ENCODE measurements at regions not wholly inside any gene's neighbourhood (a gene's known extent, or its start where the extent isn't known, plus 50 kb on each side); places are given as distances from the start of the nearest gene placed in this dataset.

DNA sequence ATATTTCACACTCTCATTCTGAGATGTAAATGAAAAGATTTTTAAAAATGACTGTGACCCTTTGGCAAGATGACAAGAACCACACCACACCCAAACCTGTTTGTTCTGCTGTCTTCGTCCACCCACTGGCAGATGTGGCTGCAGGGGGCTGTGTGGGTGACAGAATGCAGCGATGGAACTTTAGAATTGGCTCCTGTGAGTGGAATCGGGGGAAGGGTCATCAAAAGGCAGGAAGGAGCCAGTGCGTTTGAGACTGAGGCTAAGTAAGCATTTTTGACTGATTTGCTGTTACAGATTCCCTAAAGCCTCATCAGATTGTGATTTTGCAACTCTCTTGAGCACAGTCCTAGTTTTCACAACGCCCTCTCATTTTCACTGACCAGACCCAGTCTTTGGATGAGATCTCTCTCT lies 111.2 kb upstream of the ADGRL2 start:
- TF ChIP-seq FOXP2 (optimal IDR thresholded peaks at IDR 0.05; ENCODE audit: control extremely low read depth, extremely low read length, insufficient read depth) (no peak), EZH2 (IDR thresholded peaks at IDR 0.05) (no peak), POLR2AphosphoS5 (IDR thresholded peaks at IDR 0.05; ENCODE audit: borderline replicate concordance, low read depth, low read length) (no peak)
- no peak overlapping the region for H3K4me3 ChIP-seq
- no peaks in the 10 kb centered on the region for H3K36me3 ChIP-seq (ENCODE audit: insufficient read depth, low read length)
- H3K9ac ChIP-seq (ENCODE audit: insufficient read length) = no peak overlapping the region
- DNase-seq (ENCODE audit: low read depth, low spot score) = no peak
- no peak overlapping the region for H3K27ac ChIP-seq
- no peaks in the 10 kb centered on the region for H3K9me3 ChIP-seq (ENCODE audit: low read depth, low read length)

DNA sequence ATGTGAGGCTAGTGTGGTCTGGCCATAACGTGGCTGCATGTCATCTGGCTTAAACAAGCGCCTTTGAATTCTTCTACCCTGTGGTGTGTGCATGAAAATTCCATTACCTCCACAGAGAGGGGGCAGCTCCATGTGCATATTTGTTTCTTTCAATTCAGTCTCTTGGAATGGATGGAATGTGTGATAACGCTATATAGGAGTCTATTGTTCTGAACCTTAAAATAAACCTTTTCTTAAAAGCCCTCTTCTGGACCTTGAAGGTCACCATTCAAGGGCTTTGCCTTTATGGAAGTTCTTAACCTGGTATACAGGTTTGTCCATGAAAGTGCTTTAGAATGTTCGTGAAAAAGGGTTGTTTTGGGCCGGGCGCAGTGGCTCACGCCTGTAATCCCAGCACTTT lies 118.2 kb upstream of the ADGRL2 start:
- Histone ChIP-seq H3K36me3 (ENCODE audit: insufficient read depth, low read length) (no peaks in the 10 kb centered on the region), H3K9me3 (ENCODE audit: low read depth, low read length) (no peaks in the 10 kb centered on the region), H3K4me3 (no peak overlapping the region), H3K9ac (ENCODE audit: insufficient read length) (no peak overlapping the region), H3K27ac (no peak overlapping the region)
- TF ChIP-seq POLR2AphosphoS5 (IDR thresholded peaks at IDR 0.05; ENCODE audit: borderline replicate concordance, low read depth, low read length) = no peak
- TF ChIP-seq EZH2 (IDR thresholded peaks at IDR 0.05) = no peak
- TF ChIP-seq FOXP2 (optimal IDR thresholded peaks at IDR 0.05; ENCODE audit: control extremely low read depth, extremely low read length, insufficient read depth) = no peak
- no peak for DNase-seq (ENCODE audit: low read depth, low spot score)

DNA sequence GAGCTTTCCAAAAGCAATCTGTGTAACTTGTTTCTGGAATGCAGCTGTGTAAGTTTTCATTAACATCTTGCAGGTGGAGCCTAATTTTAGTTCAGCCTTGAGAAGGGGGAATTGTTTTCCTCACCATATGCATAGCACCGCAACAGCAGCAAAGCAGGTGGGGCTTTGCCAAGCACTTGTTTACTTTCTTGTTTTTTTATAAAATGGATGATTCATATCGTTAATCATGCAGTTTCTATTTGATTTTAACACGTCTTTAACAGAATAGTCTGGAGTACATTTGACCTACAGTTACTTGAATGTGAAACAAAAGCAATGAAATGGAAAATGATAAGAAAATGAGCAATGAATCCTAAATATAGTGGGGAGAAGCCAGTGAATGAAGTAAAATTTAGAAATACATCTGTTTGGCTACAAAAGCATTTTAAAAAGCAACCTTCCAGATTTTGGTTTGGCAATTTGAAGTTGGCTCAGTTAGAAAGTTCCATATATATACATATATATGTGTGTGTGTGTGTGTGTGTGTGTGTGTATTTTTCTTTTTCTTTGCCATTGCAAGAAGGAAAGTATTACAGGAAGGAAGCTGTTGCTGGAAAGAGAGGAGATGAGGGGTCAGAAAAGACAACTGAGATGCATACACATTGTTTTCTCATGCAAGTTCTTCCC lies 119.0 kb upstream of the ADGRL2 start:
- Histone ChIP-seq H3K36me3 (ENCODE audit: insufficient read depth, low read length) (no peaks in the 10 kb centered on the region), H3K4me3 (no peak overlapping the region), H3K27ac (no peak overlapping the region), H3K9ac (ENCODE audit: insufficient read length) (no peak overlapping the region), H3K9me3 (ENCODE audit: low read depth, low read length) (no peaks in the 10 kb centered on the region)
- no peak for DNase-seq (ENCODE audit: low read depth, low spot score)
- no peak for TF ChIP-seq FOXP2 (optimal IDR thresholded peaks at IDR 0.05; ENCODE audit: control extremely low read depth, extremely low read length, insufficient read depth)
- TF ChIP-seq POLR2AphosphoS5 (IDR thresholded peaks at IDR 0.05; ENCODE audit: borderline replicate concordance, low read depth, low read length) = no peak
- TF ChIP-seq EZH2 (IDR thresholded peaks at IDR 0.05) = no peak

- Histone ChIP-seq H3K9me3 (ENCODE audit: low read depth, low read length) (no peaks in the 10 kb centered on the region), H3K36me3 (ENCODE audit: insufficient read depth, low read length) (no peaks in the 10 kb centered on the region), H3K4me3 (no peak overlapping the region), H3K27ac (no peak overlapping the region), H3K9ac (ENCODE audit: insufficient read length) (no peak overlapping the region)
- no peak for TF ChIP-seq POLR2AphosphoS5 (IDR thresholded peaks at IDR 0.05; ENCODE audit: borderline replicate concordance, low read depth, low read length)
- no peak for TF ChIP-seq FOXP2 (optimal IDR thresholded peaks at IDR 0.05; ENCODE audit: control extremely low read depth, extremely low read length, insufficient read depth)
- no peak for TF ChIP-seq EZH2 (IDR thresholded peaks at IDR 0.05)
- no peak for DNase-seq (ENCODE audit: low read depth, low spot score)
These were observed 119.6 kb upstream of the ADGRL2 start for GRCh38 chr1:81681114-81681513.

DNA sequence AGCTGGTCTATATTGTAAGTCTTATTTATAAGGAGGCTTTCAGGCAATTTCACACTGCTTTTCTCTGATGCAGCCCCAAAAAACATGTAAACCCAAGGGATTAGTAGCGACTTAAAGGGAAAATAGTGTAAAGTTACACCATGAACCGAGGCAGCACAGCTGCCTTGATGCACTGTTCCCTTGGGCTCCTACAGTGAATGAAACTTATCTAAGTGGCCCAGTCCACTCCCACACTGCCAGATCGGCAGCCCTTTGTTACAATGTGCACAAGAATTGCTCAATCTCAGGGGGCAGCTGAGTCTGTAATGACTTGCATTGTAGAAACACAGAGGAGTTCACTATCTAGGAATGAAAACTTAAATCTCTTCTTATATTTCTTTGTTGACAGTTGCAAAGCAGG lies 120.8 kb upstream of the ADGRL2 start:
- Histone ChIP-seq H3K27ac (no peak overlapping the region), H3K9ac (ENCODE audit: insufficient read length) (no peak overlapping the region), H3K4me3 (no peak overlapping the region), H3K36me3 (ENCODE audit: insufficient read depth, low read length) (no peaks in the 10 kb centered on the region), H3K9me3 (ENCODE audit: low read depth, low read length) (no peaks in the 10 kb centered on the region)
- no peak for DNase-seq (ENCODE audit: low read depth, low spot score)
- no peak for TF ChIP-seq FOXP2 (optimal IDR thresholded peaks at IDR 0.05; ENCODE audit: control extremely low read depth, extremely low read length, insufficient read depth)
- TF ChIP-seq EZH2 (IDR thresholded peaks at IDR 0.05) = no peak
- TF ChIP-seq POLR2AphosphoS5 (IDR thresholded peaks at IDR 0.05; ENCODE audit: borderline replicate concordance, low read depth, low read length) = no peak

GRCh38 chr1:81678779-81679178 lies 122.0 kb upstream of the ADGRL2 start:
- H3K36me3 ChIP-seq (ENCODE audit: insufficient read depth, low read length) = no peaks in the 10 kb centered on the region
- H3K27ac ChIP-seq = no peak overlapping the region

GRCh38 chr1:81672766-81673165 lies 128.0 kb upstream of the ADGRL2 start:
- Histone ChIP-seq H3K4me3 (no peak overlapping the region), H3K36me3 (ENCODE audit: insufficient read depth, low read length) (no peaks in the 10 kb centered on the region), H3K9ac (ENCODE audit: insufficient read length) (no peak overlapping the region), H3K9me3 (ENCODE audit: low read depth, low read length) (no peaks in the 10 kb centered on the region), H3K27ac (no peak overlapping the region)
- no peak for DNase-seq (ENCODE audit: low read depth, low spot score)
- TF ChIP-seq FOXP2 (optimal IDR thresholded peaks at IDR 0.05; ENCODE audit: control extremely low read depth, extremely low read length, insufficient read depth) (no peak), POLR2AphosphoS5 (IDR thresholded peaks at IDR 0.05; ENCODE audit: borderline replicate concordance, low read depth, low read length) (no peak), EZH2 (IDR thresholded peaks at IDR 0.05) (no peak)

More at GRCh38 chr1:81678779-81679178, 122.0 kb upstream of the ADGRL2 start:
- no peak overlapping the region for H3K4me3 ChIP-seq
- H3K9ac ChIP-seq (ENCODE audit: insufficient read length) = no peak overlapping the region
- no peak for TF ChIP-seq FOXP2 (optimal IDR thresholded peaks at IDR 0.05; ENCODE audit: control extremely low read depth, extremely low read length, insufficient read depth)
- no peaks in the 10 kb centered on the region for H3K9me3 ChIP-seq (ENCODE audit: low read depth, low read length)
- no peak for DNase-seq (ENCODE audit: low read depth, low spot score)

- H3K27ac ChIP-seq = no peak overlapping the region
- H3K4me3 ChIP-seq = no peak overlapping the region
- DNase-seq (ENCODE audit: low read depth, low spot score) = no peak
- H3K9ac ChIP-seq (ENCODE audit: insufficient read length) = no peak overlapping the region
- H3K9me3 ChIP-seq (ENCODE audit: low read depth, low read length) = no peaks in the 10 kb centered on the region
- no peak for TF ChIP-seq POLR2AphosphoS5 (IDR thresholded peaks at IDR 0.05; ENCODE audit: borderline replicate concordance, low read depth, low read length)
- no peak for TF ChIP-seq FOXP2 (optimal IDR thresholded peaks at IDR 0.05; ENCODE audit: control extremely low read depth, extremely low read length, insufficient read depth)
- TF ChIP-seq EZH2 (IDR thresholded peaks at IDR 0.05) = no peak
- H3K36me3 ChIP-seq (ENCODE audit: insufficient read depth, low read length) = no peaks in the 10 kb centered on the region
These were observed 129.7 kb upstream of the ADGRL2 start for GRCh38 chr1:81671038-81671437.

GRCh38 chr1:81670286-81670685 lies 130.4 kb upstream of the ADGRL2 start:
- H3K27ac ChIP-seq = no peak overlapping the region

More at GRCh38 chr1:81670286-81670685, 130.4 kb upstream of the ADGRL2 start:
- Histone ChIP-seq H3K9ac (ENCODE audit: insufficient read length) (no peak overlapping the region), H3K36me3 (ENCODE audit: insufficient read depth, low read length) (no peaks in the 10 kb centered on the region), H3K9me3 (ENCODE audit: low read depth, low read length) (no peaks in the 10 kb centered on the region), H3K4me3 (no peak overlapping the region)
- TF ChIP-seq FOXP2 (optimal IDR thresholded peaks at IDR 0.05; ENCODE audit: control extremely low read depth, extremely low read length, insufficient read depth) = no peak
- TF ChIP-seq POLR2AphosphoS5 (IDR thresholded peaks at IDR 0.05; ENCODE audit: borderline replicate concordance, low read depth, low read length) = no peak
- no peak for TF ChIP-seq EZH2 (IDR thresholded peaks at IDR 0.05)
- no peak for DNase-seq (ENCODE audit: low read depth, low spot score)

Data from SK-N-MC (cell line).